ENCODE measurements at regions not wholly inside any gene's neighbourhood (a gene's known extent, or its start where the extent isn't known, plus 50 kb on each side); places are given as distances from the start of the nearest gene placed in this dataset.

DNA sequence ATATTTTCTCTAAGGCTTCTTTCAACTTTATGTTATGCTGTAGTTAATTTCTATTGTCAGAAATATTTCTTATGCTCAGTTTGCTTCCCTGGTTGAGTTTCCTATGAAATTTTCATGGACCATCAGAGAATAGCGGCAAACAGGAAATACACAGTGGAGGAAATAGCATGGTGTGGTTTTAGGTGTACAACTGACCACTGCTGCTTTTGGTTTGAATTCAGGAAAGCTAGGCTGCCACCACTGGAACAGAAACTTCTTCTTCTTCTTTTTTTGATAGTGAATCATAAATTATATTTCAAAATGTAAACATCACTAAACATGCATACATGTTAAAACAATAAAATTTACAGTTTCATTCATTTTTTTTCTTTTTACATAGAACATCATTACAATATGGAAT lies 316.6 kb upstream of the TGFBR2 start:
- Histone ChIP-seq H3K4me1 (ENCODE audit: control insufficient read depth, low read length) (peaks cover 4% of the 10 kb centered on the region; the same call in 1 of the 2 replicates), H3K27ac (ENCODE audit: low read depth, low read length) (no peak overlapping the region)
- TF ChIP-seq, protein P1, sequence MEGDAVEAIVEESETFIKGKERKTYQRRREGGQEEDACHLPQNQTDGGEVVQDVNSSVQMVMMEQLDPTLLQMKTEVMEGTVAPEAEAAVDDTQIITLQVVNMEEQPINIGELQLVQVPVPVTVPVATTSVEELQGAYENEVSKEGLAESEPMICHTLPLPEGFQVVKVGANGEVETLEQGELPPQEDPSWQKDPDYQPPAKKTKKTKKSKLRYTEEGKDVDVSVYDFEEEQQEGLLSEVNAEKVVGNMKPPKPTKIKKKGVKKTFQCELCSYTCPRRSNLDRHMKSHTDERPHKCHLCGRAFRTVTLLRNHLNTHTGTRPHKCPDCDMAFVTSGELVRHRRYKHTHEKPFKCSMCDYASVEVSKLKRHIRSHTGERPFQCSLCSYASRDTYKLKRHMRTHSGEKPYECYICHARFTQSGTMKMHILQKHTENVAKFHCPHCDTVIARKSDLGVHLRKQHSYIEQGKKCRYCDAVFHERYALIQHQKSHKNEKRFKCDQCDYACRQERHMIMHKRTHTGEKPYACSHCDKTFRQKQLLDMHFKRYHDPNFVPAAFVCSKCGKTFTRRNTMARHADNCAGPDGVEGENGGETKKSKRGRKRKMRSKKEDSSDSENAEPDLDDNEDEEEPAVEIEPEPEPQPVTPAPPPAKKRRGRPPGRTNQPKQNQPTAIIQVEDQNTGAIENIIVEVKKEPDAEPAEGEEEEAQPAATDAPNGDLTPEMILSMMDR (IDR thresholded peaks at IDR 0.05; ENCODE audit: low read depth, low read length, poor library complexity, severe bottlenecking), result no peak
- TF ChIP-seq EZH2phosphoT487 (IDR thresholded peaks at IDR 0.05; ENCODE audit: borderline replicate concordance, low read length), result no peak

DNA sequence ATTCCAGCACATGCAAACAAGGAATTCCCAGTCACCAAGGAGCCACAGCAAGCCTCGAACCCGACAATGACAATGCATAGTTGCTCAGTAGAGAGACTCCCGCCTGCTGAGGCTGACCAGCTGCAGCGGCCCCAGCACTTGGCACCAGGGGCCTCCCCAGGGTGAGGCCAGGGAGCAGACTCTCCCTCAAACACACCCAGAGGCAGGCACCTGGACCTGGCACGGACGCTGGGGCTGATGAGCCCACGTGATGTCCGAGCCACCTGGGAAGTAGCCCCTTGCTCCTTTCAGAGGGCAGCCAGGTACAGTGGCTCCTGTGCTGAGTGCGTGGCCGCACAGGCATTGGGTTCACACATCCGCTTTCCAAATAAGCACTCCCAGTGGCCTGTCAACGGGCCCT lies 315.9 kb upstream of the TGFBR2 start:
- H3K4me3 ChIP-seq (ENCODE audit: low read length), result no peak overlapping the region
- H3K4me2 ChIP-seq (ENCODE audit: low read length), result no peak overlapping the region
- peaks cover 4% of the 10 kb centered on the region; the same call in 1 of the 2 replicates for H3K4me1 ChIP-seq (ENCODE audit: control insufficient read depth, low read length)

More for the DNA sequence above, 316.6 kb upstream of the TGFBR2 start:
- H3K9me2 ChIP-seq (replicated peaks; ENCODE audit: control insufficient read depth, low read length), result no peaks in the 10 kb centered on the region
- H3K4me3 ChIP-seq (ENCODE audit: low read length), result no peak overlapping the region
- H3K9me3 ChIP-seq (ENCODE audit: control insufficient read depth, insufficient read depth, low read length), result no peaks in the 10 kb centered on the region
- H3F3A ChIP-seq (ENCODE audit: control insufficient read depth, insufficient read depth), result no peaks in the 10 kb centered on the region
- no peaks in the 10 kb centered on the region for H4K20me1 ChIP-seq (ENCODE audit: control insufficient read depth, insufficient read depth, low read depth, low read length)
- no peak overlapping the region for H3K4me2 ChIP-seq (ENCODE audit: low read length)
- H3K36me3 ChIP-seq (ENCODE audit: control insufficient read depth, low read length), result no peaks in the 10 kb centered on the region
- peaks cover 3% of the 10 kb centered on the region; the same call in 1 of the 2 replicates for H3K27me3 ChIP-seq (ENCODE audit: control insufficient read depth, low read length)
- H3K79me2 ChIP-seq (ENCODE audit: control insufficient read depth, low read length), result no peaks in the 10 kb centered on the region

DNA sequence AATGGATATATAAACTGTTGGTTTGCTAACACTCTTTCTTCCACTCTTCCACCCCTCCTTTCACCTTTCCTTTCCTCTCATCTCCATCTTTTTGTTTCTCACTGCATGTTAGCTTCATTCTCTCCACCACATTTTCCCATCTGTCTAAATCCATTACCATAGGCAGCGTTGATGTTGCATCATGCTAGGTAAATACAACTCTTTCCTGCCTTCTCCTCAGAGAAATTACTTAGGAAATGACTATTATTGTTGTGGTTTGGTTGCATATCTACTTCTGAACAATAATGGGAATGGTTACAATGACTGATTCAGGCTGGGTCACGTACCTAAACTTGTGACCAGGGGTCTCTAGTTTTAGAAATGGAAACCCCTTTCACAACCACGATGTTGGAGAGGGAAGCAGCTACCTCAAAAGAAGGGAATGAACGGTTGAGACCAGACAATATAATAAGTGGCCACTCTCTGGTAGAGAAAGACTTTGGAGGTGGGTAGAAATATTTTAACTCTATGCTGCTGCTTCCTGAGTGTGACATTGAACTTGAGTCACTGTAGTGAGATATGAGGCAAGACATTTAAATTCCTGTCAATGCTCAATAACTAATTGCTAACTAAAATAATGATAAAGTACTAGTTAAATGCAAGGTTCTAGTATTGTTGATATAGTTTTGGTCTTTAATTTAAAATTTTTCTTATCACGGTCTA lies 314.1 kb upstream of the TGFBR2 start:
- H3K9me2 ChIP-seq (replicated peaks; ENCODE audit: control insufficient read depth, low read length), result no peaks in the 10 kb centered on the region
- no peaks in the 10 kb centered on the region for H4K20me1 ChIP-seq (ENCODE audit: control insufficient read depth, insufficient read depth, low read depth, low read length)
- peaks cover 10% of the 10 kb centered on the region for H3K4me1 ChIP-seq (ENCODE audit: control insufficient read depth, low read length)
- no peaks in the 10 kb centered on the region for H3F3A ChIP-seq (ENCODE audit: control insufficient read depth, insufficient read depth)
- no peaks in the 10 kb centered on the region for H3K79me2 ChIP-seq (ENCODE audit: control insufficient read depth, low read length)
- H3K9me3 ChIP-seq (ENCODE audit: control insufficient read depth, insufficient read depth, low read length), result no peaks in the 10 kb centered on the region
- H3K4me2 ChIP-seq (ENCODE audit: low read length), result no peak overlapping the region
- no peaks in the 10 kb centered on the region for H3K27me3 ChIP-seq (ENCODE audit: control insufficient read depth, low read length)
- no peak for TF ChIP-seq EZH2phosphoT487 (IDR thresholded peaks at IDR 0.05; ENCODE audit: borderline replicate concordance, low read length)
- TF ChIP-seq, protein P1 (IDR thresholded peaks at IDR 0.05; ENCODE audit: low read depth, low read length, poor library complexity, severe bottlenecking), result no peak
- no peak overlapping the region for H3K27ac ChIP-seq (ENCODE audit: low read depth, low read length)
- no peak overlapping the region for H3K4me3 ChIP-seq (ENCODE audit: low read length)
- no peaks in the 10 kb centered on the region for H3K36me3 ChIP-seq (ENCODE audit: control insufficient read depth, low read length)

More for the DNA sequence above, 315.9 kb upstream of the TGFBR2 start:
- no peaks in the 10 kb centered on the region for H3F3A ChIP-seq (ENCODE audit: control insufficient read depth, insufficient read depth)
- no peaks in the 10 kb centered on the region for H3K36me3 ChIP-seq (ENCODE audit: control insufficient read depth, low read length)
- H3K9me3 ChIP-seq (ENCODE audit: control insufficient read depth, insufficient read depth, low read length), result no peaks in the 10 kb centered on the region
- no peak overlapping the region for H3K27ac ChIP-seq (ENCODE audit: low read depth, low read length)
- no peaks in the 10 kb centered on the region for H3K79me2 ChIP-seq (ENCODE audit: control insufficient read depth, low read length)
- peaks cover 3% of the 10 kb centered on the region; the same call in 1 of the 2 replicates for H3K27me3 ChIP-seq (ENCODE audit: control insufficient read depth, low read length)
- TF ChIP-seq EZH2phosphoT487 (IDR thresholded peaks at IDR 0.05; ENCODE audit: borderline replicate concordance, low read length), result no peak
- TF ChIP-seq, protein P1 (IDR thresholded peaks at IDR 0.05; ENCODE audit: low read depth, low read length, poor library complexity, severe bottlenecking), result no peak
- H3K9me2 ChIP-seq (replicated peaks; ENCODE audit: control insufficient read depth, low read length), result no peaks in the 10 kb centered on the region
- no peaks in the 10 kb centered on the region for H4K20me1 ChIP-seq (ENCODE audit: control insufficient read depth, insufficient read depth, low read depth, low read length)

Data from DOHH2 (cell line).